Vagina (tissue), 2 donors: ENCODE measurements at regions not wholly inside any gene's neighbourhood (a gene's known extent, or its start where the extent isn't known, plus 50 kb on each side); places are given as distances from the start of the nearest gene placed in this dataset.

ENCODE experiments used
- POLR2A ChIP-seq, 2 donors: fragments of 450-650 bp; IDR thresholded peaks; one replicate each; pipeline ENCODE4 v1.6.1; 2017; ENCODE audit warnings: antibody characterized with exemption in 2 of 2, mild to moderate bottlenecking in 2 of 2, moderate library complexity in 2 of 2
- TF ChIP-seq, protein P1 (sequence below), 3 experiments: fragments of 450-650 bp in 2 of 3; fragments of 200-600 bp in 1 of 3; sonication (generic) in 1 of 3; IDR thresholded peaks; one replicate each; pipeline ENCODE4 v1.5.1; 2017 to 2019; ENCODE audit warnings: antibody characterized with exemption in 3 of 3, mild to moderate bottlenecking in 2 of 3, moderate library complexity in 2 of 3

DNA sequence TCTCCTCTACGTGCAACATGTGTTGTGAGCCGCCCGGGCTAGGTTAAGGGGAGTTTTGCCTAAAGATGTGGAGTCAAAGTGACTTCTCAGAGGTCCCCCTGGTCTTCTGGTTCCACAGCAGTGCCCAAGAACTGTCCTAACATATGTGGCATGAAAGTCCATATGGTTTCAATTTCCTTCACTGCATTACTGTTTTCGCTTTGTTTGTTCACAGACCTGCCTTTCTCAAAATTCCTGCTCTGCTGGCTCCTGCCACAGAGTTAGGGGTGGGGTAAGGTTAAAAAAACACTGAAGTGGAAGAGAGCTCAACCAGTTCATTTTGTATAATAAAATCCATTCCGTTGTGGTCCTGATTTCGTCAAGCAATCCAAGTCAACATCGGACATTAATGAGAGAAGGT lies 289.4 kb downstream of the DMAC1 start:
- TF ChIP-seq POLR2A (IDR thresholded peaks at IDR 0.05): no peak
- TF ChIP-seq, protein P1, sequence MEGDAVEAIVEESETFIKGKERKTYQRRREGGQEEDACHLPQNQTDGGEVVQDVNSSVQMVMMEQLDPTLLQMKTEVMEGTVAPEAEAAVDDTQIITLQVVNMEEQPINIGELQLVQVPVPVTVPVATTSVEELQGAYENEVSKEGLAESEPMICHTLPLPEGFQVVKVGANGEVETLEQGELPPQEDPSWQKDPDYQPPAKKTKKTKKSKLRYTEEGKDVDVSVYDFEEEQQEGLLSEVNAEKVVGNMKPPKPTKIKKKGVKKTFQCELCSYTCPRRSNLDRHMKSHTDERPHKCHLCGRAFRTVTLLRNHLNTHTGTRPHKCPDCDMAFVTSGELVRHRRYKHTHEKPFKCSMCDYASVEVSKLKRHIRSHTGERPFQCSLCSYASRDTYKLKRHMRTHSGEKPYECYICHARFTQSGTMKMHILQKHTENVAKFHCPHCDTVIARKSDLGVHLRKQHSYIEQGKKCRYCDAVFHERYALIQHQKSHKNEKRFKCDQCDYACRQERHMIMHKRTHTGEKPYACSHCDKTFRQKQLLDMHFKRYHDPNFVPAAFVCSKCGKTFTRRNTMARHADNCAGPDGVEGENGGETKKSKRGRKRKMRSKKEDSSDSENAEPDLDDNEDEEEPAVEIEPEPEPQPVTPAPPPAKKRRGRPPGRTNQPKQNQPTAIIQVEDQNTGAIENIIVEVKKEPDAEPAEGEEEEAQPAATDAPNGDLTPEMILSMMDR (IDR thresholded peaks at IDR 0.05): no peak
